Stimulated activated CD4-positive, alpha-beta T cell treated with anti-CD3 and anti-CD28 coated beads, Interleukin-15, amount 100 ng/mL, for 48 hours (primary cell): ENCODE measurements at regions not wholly inside any gene's neighbourhood (a gene's known extent, or its start where the extent isn't known, plus 50 kb on each side); places are given as distances from the start of the nearest gene placed in this dataset.

Experiments used
- DNase-seq, 2 donors: peaks; one replicate each; pipeline ENCODE4 v3.0.0-alpha.2; 2020; ENCODE audit warnings: low read depth in 2 of 2

DNA sequence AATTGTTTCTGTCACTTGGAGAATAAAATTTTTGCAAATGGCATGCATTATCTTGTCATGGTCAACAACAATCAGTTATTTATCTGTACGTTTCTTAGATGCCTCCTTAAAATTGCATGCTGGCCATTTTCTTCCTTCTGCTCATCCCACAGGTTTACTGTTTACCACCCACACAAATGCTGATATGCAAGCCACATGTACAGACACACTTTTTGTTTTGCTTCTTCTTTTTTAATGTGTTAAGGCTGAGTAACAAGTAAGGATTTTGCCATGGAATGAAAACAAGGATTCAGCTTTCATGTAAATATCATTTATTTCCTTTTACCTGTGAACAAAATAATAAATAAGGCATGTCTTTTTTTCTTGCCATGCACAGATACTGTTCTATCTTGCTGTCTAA is 1077.1 kb upstream of the ZEB2 start:
- DNase-seq: no peak

DNA sequence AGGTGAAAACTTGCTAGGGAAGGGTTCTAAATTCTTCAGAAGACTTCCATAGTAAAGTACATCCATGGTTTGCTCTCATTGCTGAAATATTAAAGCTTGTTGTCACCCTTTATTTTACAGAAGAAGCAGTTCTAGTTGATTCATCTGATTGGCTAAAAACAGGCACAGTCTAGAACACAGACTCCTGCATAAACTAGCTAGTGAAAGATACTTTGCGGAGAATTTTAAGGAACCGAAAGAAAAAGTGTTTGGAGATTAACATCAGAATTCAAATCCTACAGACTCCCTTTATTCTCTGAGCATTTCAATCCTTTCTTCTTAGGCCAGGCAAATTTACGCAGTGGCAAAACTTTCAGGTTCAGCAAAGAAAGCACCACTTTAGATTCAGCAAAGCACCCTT is 1076.5 kb upstream of the ZEB2 start:
- no peak for DNase-seq

DNA sequence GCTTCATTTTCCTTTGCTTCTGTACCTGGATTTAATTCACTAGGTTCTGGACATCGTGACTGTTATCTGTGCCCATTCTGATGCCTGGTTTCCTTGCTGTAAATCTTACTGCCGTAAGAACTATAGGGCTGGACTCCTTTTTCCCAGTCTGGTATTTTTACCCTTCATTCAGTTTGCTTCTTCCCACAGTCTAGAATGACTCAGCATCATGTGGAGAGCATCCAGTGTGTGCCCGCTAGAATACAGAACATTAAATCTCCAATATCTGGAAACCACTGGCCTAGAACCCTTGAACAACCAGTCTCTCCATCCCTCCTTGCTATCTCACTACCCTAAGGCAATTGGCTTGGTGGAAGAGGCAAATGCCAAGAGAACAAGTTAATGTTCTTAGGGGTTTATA is 1075.4 kb upstream of the ZEB2 start:
- DNase-seq: no peak

DNA sequence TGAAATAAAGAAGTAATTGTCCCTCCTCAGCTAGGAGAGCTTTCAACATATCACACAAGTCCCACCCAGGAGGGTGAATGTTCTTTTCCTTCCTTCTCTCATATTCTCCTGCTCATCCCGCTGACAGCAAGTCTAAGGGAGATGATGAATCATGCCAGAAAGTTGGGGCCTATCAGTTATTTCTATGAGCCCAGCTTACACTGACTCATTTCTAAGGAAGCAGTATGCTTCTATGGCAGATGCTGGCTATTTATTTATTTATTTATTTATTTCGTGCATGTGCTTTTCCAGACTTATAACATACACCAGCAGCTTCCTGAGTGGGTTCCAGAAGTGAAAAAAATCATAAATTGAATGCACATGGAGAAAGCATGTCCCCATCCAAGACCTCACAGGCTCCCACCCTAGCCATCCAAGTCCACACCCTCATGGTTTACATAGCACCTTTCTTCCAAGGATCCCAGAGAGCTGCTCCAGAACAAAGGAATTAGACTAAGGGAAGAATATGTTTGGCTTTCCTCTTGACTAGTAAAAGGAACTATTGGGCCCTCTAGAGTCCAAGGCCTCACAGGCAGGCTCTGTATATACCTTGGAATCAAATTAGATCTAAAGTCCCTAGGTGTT is 1074.2 kb upstream of the ZEB2 start:
- no peak for DNase-seq

DNA sequence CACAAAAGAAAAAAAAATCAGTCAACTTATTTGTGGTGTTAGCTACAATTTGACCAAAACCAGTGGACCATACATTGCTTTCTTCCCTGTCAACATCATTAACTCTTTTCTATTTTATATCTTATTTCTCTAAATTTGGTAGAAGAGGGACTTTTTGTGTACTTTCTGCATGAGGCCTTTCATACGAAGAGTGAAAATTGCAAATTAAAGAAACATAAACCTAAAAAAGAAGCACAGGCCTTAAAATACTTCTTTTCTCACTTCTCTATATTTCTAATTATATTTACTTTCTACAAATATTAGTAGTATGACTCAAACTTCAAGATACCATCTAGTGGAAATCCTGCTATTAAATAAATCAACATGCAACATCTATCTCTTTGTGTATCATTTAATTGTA is 1073.4 kb upstream of the ZEB2 start:
- DNase-seq: no peak

DNA sequence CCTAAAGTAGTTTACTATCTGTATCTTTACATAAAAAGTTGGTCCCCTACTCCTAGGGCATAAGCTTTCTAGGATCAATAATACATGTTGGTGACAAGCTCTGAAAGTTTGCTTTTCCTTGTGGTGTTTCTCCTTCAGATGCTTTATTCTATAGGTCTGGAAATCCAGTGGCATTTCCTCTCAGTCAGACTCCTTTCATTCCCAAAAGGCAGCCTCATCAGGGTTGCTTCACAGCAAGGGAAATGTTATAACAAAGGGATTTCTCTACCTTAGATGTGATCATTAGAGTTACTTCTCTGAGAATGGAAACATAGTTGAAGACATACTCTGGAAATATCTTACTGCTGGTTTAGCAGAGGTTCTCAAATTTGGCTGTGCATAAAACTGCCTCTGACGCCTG is 1072.4 kb upstream of the ZEB2 start:
- DNase-seq: no peak

DNA sequence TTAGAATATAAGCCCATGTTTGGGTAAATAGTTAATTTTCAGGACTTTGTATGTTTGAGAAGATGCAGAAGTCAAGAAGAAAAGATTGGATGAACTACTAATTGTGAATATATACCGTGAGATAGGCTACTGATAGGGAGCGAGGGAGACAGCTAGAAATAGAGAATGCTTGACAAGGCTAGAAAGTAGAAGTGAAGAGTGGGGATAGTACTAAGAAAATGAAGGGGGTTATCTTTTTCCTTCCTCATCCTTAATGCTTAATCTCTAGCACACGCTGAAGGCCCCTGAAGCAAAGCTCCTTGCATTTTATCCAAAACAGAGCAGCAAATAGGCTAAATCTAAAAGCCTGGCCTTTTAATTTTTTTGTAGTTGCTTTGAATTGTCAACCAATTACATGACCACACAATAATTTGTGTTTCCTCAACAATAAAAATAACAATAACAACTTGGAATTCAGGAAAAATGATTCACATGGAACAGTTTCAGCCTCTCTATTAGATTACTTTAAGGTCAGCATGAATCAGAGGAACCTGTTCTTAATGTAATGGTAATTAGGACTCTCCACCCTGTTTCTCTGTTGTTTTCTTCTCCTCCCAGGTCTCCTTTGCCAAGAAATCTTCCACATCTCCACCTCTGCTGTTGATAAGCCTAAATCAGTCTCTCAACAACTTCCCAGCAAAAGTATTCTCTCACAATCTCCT is 1071.3 kb upstream of the ZEB2 start:
- no peak for DNase-seq

DNA sequence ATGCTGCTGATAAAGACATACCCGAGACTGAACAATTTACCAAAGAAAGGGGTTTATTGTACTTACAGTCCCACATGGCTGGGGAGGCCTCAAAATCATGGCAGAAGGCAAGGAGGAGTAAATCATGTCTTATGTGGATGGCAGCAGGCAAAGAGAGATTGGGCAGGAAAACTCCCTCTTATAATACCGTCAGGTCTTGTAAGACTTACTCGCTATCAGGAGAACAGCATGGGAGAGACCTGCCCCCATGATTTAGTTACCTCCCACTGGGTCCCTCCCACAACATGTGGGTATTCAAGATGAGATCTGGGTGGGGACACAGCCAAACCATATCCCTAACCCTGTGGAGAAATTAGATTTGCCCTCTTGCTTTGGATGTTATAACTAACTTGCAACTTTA is 1068.0 kb upstream of the ZEB2 start:
- DNase-seq: no peak

DNA sequence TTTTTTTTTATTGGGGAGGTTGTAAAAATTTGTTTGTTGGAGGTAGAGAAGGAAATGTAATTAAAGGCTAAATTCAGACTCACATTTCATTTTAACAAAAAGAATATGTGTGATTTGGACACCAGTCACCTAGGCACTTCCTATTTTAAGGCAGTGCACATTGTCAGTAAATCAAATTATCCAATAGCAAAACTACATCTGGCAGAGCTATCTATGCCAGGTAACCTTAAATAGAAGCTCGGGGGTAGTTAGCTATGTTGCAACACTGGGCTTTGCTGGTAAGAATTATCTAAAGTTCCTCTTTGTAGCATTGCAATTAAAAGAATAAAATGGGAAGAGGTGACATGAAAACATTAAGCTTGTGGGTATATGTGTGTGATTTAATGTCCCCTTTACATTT is 1064.4 kb upstream of the ZEB2 start:
- no peak for DNase-seq

DNA sequence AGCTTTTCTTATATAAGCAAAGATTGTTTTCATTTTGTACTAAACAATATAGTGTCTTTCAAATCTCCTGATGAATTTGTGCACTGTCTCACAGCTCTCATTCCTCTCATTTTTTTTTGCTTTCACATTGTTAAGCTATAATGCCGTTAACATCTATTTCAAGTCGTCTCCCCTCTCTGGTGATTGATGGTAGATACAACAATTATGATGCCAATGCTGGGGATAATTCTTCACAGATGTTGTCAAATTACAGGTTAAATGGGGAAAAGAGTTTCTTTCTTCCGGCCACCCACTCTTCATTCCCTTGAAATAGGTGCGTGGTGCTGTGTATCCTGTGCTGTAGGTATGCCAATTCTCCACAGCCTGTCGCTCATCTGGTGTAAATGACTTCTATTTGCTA is 1053.7 kb upstream of the ZEB2 start:
- DNase-seq: no peak

DNA sequence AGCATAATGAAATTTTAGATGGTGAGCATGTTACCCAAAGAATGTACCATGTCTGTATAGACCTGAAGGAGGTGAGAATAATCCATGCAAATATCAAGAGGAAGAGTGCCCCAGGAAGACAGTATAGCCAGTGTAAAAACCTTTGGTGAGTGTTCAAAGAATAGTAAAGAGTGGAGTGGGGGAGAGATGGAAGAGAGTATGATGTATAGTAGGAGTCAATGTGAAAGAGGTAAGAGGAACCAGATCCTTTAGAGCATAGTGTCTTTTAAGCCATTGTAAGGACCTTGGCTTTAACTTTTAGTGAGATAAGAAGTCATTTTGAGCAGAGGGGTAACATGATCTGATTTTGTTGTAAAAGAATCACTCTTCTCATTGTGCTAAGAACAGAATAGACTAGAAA is 1052.3 kb upstream of the ZEB2 start:
- DNase-seq: no peak

DNA sequence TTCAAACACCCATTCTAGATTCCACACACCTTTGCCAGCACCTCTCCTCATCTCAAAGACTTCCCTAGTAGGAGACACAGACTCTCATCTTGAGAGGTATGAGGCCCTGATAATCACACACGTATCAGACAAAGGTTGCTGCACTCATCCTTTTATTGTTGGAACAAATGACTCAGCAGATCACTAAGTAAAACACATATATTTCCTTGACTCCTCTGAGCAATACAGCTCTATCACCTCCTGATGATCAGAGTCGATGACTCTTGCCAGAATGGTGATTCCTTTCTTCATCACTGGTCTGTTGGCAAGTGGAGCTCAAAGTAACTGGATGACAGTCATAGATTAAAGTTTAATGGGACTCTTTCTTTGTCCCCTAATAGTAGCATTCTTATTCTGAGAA is 1049.2 kb upstream of the ZEB2 start:
- DNase-seq: no peak

DNA sequence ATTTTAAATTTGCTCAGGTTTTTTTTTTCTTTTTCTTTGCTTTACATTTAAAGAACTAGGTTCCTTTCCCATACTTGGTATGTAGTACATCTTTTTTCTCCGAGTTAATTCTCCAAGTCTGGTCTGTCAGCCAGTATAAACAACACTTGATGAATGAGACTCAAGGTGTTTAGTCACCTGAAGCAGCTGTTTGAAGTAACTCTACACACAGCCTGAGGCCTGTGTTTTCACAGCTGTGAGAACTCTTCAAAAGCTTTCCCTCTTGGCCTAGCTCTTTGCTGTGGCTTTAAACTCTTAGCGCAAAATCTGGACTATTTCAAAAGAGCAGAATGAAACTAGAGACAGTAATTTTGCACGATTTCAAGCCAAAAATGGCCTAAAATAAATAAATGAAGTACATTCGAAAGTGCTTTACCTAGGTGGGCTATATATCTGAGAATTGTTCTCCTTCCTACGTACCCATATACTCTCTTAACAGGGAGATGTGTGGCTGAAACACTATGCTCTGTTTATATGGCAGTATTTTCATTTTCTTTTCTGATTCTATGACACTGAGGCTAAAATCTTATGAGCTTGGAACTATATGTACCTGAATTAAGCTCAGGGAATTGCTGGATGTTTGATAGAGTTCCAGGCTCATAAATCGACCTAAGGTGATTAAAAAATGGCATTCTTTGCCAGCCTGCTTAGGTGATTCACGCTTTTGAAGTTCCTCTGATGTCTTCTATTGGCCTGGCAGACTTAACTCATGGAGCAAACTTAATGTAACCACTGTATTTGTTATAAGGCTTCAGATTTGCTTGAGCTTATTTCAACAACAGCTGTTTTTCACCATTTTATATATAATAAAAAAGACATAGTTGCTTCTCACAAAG is 1044.1 kb upstream of the ZEB2 start:
- no peak for DNase-seq

DNA sequence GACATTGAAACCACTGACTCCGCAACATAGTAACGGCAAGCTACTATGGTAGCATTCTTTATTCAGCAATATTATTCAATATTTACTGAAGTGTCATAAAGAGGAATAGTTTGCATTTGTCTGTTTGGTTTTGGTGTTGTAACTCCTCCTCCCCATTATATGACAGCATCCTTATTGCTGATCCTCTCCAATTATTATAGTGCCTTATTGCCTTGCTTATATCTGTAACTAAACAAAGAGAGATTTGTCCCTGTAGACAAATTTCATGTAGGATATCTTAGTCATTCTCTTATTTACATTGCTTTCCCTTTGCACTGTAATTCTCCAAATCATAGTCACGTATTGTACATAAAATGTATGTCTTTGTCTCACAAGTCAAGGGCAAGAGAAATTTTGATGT is 1041.2 kb upstream of the ZEB2 start:
- no peak for DNase-seq

DNA sequence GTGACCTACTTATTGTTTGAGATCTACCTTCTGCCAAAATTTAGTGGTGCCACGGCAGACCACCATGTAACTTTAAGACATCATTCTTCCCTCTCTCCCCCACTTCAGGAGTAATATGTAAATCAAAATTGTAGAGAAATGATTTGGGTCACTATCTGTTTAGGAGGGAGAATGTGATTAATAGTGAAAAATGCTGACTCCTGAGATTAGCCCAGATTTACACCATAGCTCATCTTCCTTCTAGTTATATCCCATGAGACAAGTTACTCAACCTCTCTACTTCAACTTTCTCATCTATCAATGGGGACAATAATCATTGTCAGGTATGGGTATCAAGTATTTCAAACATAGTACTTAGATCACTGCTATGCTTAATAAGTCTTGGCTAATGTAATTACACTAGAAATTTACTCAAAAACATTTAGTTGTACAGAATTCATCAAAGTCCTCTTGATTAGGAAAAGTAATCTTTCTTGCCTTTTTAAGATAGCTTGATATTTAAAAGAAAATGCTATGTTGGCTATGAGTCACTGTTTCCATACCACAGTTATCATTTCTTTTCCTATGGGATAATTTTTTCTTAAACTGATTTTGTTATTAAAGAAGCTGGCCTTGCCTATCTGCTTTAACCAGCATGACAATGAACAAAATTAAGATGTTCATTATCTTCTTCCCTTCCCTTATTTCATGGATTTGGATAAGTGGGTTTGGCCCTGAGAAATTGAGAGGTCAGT is 1038.9 kb upstream of the ZEB2 start:
- DNase-seq: no peak

DNA sequence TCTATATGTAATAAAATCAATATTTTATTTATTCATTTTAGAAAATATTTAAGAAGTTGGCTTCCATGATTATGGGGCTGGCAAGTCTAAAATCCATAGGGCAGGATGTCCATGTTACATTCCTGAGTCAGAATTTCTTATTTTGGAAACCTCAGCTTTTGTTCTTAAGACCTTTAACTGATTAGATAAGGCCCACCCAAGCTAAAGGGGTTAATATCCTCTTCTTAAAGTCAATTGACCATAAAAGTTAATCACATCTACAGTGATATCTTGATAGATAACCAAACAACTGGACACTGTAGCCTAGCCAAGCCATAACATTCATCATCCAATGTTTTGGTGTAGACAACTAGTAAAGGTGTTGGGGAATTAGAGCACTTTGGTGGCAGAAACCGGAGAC is 1035.4 kb upstream of the ZEB2 start:
- no peak for DNase-seq

DNA sequence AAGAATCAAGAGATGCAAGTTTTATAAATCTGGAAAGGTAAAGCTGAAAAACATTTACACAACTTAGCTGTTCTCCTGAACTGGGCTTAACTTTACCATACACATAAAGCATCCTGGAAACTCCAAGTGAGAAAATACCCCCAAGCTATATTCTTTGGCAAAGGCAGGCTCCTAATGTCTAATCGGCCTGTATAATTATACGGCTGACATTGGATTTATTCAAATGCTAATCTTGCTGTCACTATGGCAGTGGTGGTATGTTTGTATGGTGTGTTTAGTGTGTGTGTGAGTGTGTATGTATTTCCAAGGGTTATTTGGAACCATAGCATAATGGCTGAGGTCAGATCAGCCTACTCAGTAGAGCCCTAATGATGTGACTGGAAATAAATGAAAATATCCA is 1031.8 kb upstream of the ZEB2 start:
- DNase-seq: no peak

DNA sequence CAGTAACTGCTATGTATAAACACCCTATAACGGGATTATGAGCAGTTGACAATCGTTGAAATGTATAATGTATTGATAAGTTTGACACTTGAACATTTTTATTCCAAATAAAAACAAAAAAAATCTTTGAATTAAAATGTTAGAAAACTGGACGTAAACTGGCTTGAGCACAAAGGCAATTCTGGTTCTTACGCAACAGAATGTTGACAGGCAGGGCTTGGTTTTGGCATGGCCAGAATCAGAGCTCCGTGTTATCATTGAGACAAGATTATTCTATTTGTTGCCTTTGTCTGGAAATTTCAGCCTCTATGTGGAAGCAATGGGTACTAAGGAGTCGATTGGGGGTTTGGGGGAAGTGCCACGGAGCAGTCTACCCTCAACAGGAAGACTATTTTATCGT is 1028.6 kb upstream of the ZEB2 start:
- no peak for DNase-seq

DNA sequence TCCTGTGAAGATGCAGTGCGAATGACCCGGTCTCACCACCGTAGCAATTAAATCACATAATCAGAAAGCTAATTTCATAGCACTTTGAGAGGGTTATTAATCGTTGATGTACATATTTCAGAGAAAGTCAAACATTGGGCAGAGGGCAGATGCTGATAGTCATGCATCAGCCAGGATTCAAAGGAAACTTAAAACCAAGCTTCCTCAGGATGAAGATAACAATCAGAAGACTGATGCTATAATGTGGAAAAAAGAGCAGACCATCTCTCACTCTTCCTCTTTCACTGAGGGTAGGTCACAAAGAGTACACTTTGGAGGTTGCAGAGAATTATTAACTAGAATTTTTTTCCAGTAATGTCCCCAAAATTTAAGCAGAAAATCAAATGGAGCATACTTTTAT is 1027.7 kb upstream of the ZEB2 start:
- DNase-seq: no peak

DNA sequence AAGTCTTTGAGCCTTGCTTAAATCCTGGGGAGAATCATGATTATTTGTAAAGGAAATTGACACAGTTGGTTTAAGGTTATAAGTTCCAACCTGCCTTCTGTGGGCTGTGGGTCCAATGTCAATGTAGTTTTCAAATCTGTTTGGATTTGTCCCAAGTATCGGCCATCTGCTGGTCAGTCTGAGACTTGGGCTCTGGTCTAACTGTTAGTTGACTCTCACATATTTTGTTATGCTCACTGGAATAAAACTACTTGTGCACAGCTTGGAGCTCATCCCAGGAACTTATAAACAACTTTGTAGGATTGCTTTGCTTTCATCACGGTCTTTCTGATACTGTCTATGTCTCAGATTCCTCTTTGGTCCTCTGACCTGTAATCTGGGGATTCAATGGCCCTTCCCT is 1026.2 kb upstream of the ZEB2 start:
- no peak for DNase-seq

DNA sequence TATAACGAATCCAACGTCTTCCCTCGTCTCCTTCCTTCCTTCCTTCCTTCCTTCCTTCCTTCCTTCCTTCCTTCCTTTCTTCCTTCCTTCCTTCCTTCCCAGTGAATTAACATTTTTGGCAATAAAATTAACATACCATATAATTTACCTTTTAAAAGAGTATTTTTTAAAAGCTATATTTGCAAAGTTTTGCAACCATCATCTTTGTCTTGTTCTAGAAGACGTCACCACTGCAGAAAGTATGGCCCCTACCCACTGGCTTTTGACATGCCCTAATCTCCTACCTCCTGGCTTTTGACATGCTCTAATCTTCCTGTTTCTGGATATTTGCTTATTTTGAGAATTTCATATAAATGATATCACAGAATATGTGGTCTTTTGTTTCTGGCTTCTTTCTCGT is 1023.9 kb upstream of the ZEB2 start:
- DNase-seq: no peak

DNA sequence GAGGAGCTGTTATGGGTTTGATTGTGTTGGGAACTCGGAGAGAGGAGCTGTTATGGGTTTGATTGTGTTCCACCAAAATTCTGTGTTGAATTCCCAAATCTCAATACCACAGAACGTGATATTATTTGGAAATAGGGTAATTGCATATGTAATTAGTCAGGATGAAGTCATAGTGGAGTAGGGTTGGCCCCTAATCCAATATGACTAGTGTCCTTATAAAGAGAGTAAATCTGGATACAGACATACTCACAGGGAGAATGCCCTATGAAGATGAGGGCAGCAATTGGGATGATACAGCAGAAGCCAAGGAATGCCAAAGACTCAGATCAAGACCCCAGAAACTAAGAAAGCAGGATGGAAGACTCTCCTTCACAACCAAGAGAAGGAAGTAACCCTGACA is 1023.2 kb upstream of the ZEB2 start:
- no peak for DNase-seq
